HepG2 (cell line): ENCODE measurements at regions not wholly inside any gene's neighbourhood (a gene's known extent, or its start where the extent isn't known, plus 50 kb on each side); places are given as distances from the start of the nearest gene placed in this dataset.
A peak's percentile ranks its signal among the peaks of the same experiment; 100 is the strongest.

Experiments used
- FOXA1 ChIP-seq, 2 experiments: fragments of 450-650 bp in 1 of 2; sonication (generic) in 1 of 2; formaldehyde crosslinking in 1 of 2; IDR thresholded peaks; 2 replicates each; pipeline versions ENCODE4 v1.4.0 to v1.6.1; 2016 to 2020; ENCODE audit warnings: missing genetic modification reagents in 1 of 2
- HDAC2 ChIP-seq: sonication (generic); formaldehyde crosslinking; IDR thresholded peaks from 2 replicates; pipeline ENCODE4 v1.4.0; 2020; ENCODE audit warnings: missing genetic modification reagents
- HMG20A ChIP-seq: IDR thresholded peaks from 2 replicates; pipeline ENCODE4 v1.6.1; 2016; ENCODE audit warnings: borderline replicate concordance
- MAFF ChIP-seq: IDR thresholded peaks from 2 replicates; pipeline ENCODE4 v1.6.1; 2011; ENCODE audit warnings: low read depth, low read length, improper control_type of control experiment
- MAFK ChIP-seq, 2 experiments: IDR thresholded peaks in 1 of 2; conservative IDR thresholded peaks in 1 of 2; 2 replicates each; pipeline ENCODE4 v1.6.1; 2011; ENCODE audit warnings: improper control_type of control experiment in 2 of 2, low read length in 2 of 2
- SMC3 ChIP-seq: IDR thresholded peaks from 2 replicates; pipeline ENCODE4 v1.6.1; 2011; ENCODE audit warnings: low read length, improper control_type of control experiment
- ZNF775 ChIP-seq: sonication (generic); formaldehyde crosslinking; IDR thresholded peaks from 2 replicates; pipeline ENCODE4 v1.4.0; 2020; ENCODE audit warnings: missing genetic modification reagents, mild to moderate bottlenecking, moderate library complexity, borderline replicate concordance
- TF ChIP-seq, protein P1 (sequence below): sonication (generic); formaldehyde crosslinking; IDR thresholded peaks from one replicate; pipeline ENCODE4 v1.5.1; 2020; ENCODE audit warnings: mild to moderate bottlenecking, missing genetic modification reagents; ENCODE audit errors: not compliant biosample characterization
- TF ChIP-seq, protein P2 (sequence below): sonication (generic); formaldehyde crosslinking; conservative IDR thresholded peaks from 2 replicates; pipeline ENCODE4 v1.8.0; 2022; ENCODE audit warnings: missing genetic modification reagents
- TF ChIP-seq, protein P3 (sequence below): sonication (generic); formaldehyde crosslinking; IDR thresholded peaks from 2 replicates; pipeline ENCODE4 v1.4.0; 2020; ENCODE audit warnings: missing genetic modification reagents; ENCODE audit errors: not compliant biosample characterization
- TF ChIP-seq, protein P4 (sequence below): sonication (generic); formaldehyde crosslinking; IDR thresholded peaks from 2 replicates; pipeline ENCODE4 v1.5.0; 2020; ENCODE audit warnings: missing genetic modification reagents

DNA sequence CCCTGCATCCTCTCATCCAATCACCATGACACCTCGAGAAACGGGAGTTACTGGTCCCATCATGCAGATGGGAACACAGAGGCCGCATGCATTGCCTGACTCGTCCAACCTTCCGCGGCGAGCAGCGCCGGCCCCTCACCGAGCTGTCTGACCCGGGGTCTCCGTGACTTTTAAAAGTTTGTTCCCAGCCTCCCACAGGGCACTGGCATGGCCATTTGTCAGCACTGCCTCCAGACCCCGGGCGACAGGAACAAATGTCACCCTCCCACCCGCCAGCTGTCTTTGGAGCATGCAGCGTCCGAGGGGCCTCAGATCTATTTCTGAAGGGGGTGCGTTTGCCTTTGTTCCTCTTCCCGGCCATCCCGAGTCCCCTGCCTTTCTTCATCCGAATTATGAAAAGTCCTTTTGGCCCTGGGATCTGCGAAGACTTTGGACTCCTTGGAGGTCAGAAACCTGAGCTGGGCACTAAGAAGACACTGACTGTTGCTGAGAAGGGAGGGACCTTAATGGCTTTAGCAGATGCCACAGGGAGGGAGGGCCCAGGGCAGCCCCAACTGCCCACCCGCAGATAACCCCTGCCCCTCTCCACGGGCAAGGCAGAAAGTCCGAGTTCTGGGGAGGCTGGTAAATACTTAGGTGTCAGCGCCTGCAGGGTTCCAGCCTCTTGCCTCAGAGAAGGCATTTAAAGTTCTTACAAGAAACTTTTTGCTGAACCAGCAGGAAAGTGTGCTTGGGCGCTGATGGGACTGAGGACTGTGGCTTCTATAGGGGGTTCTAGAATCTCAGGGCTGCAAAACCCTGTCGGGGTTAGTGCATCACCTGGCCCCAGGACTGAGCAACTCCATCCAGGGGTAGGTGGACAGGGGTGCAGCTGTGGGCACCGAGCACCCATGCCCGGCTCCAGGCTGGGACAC lies 348.1 kb downstream of the FOXL1 start (continued):
- TF ChIP-seq, protein P1, sequence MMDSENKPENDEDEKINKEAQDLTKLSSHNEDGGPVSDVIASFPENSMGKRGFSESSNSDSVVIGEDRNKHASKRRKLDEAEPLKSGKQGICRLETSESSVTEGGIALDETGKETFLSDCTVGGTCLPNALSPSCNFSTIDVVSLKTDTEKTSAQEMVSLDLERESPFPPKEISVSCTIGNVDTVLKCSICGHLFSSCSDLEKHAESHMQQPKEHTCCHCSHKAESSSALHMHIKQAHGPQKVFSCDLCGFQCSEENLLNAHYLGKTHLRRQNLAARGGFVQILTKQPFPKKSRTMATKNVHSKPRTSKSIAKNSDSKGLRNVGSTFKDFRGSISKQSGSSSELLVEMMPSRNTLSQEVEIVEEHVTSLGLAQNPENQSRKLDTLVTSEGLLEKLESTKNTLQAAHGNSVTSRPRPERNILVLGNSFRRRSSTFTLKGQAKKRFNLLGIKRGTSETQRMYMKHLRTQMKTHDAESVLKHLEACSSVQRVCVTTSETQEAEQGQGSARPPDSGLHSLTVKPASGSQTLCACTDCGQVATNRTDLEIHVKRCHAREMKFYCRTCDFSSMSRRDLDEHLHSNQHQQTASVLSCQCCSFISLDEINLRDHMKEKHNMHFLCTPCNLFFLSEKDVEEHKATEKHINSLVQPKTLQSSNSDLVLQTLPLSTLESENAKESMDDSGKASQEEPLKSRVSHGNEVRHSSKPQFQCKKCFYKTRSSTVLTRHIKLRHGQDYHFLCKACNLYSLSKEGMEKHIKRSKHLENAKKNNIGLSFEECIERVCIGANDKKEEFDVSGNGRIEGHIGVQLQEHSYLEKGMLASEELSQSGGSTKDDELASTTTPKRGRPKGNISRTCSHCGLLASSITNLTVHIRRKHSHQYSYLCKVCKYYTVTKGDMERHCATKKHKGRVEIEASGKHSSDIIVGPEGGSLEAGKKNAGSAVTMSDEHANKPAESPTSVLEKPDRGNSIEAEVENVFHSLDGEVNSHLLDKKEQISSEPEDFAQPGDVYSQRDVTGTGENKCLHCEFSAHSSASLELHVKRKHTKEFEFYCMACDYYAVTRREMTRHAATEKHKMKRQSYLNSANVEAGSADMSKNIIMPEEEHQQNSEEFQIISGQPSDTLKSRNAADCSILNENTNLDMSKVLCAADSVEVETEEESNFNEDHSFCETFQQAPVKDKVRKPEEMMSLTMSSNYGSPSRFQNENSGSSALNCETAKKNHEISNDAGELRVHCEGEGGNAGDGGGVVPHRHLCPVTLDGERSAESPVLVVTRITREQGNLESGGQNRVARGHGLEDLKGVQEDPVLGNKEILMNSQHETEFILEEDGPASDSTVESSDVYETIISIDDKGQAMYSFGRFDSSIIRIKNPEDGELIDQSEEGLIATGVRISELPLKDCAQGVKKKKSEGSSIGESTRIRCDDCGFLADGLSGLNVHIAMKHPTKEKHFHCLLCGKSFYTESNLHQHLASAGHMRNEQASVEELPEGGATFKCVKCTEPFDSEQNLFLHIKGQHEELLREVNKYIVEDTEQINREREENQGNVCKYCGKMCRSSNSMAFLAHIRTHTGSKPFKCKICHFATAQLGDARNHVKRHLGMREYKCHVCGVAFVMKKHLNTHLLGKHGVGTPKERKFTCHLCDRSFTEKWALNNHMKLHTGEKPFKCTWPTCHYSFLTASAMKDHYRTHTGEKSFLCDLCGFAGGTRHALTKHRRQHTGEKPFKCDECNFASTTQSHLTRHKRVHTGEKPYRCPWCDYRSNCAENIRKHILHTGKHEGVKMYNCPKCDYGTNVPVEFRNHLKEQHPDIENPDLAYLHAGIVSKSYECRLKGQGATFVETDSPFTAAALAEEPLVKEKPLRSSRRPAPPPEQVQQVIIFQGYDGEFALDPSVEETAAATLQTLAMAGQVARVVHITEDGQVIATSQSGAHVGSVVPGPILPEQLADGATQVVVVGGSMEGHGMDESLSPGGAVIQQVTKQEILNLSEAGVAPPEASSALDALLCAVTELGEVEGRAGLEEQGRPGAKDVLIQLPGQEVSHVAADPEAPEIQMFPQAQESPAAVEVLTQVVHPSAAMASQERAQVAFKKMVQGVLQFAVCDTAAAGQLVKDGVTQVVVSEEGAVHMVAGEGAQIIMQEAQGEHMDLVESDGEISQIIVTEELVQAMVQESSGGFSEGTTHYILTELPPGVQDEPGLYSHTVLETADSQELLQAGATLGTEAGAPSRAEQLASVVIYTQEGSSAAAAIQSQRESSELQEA (CRISPR knock-in tag): no peak
- TF ChIP-seq SMC3 (no peak), MAFK (conservative IDR thresholded peaks at IDR 0.05 in 1 of 2, IDR thresholded peaks at IDR 0.05 in 1 of 2; ENCODE audit: low read length in 2 of 2) (peak; percentile 36 to 60; a peak in 3 of 4 replicates), HMG20A (CRISPR knock-in tag) (no peak), ZNF775 (no peak), HDAC2 (CRISPR knock-in tag) (no peak), FOXA1 (IDR thresholded peaks at IDR 0.05) (no peak), FOXA1 (CRISPR knock-in tag; IDR thresholded peaks at IDR 0.05) (no peak), MAFF (peak; percentile 37; the same call in 1 of the 2 replicates)
- TF ChIP-seq, protein P2, sequence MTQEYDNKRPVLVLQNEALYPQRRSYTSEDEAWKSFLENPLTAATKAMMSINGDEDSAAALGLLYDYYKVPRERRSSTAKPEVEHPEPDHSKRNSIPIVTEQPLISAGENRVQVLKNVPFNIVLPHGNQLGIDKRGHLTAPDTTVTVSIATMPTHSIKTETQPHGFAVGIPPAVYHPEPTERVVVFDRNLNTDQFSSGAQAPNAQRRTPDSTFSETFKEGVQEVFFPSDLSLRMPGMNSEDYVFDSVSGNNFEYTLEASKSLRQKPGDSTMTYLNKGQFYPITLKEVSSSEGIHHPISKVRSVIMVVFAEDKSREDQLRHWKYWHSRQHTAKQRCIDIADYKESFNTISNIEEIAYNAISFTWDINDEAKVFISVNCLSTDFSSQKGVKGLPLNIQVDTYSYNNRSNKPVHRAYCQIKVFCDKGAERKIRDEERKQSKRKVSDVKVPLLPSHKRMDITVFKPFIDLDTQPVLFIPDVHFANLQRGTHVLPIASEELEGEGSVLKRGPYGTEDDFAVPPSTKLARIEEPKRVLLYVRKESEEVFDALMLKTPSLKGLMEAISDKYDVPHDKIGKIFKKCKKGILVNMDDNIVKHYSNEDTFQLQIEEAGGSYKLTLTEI (CRISPR knock-in tag): no peak
- TF ChIP-seq, protein P3, sequence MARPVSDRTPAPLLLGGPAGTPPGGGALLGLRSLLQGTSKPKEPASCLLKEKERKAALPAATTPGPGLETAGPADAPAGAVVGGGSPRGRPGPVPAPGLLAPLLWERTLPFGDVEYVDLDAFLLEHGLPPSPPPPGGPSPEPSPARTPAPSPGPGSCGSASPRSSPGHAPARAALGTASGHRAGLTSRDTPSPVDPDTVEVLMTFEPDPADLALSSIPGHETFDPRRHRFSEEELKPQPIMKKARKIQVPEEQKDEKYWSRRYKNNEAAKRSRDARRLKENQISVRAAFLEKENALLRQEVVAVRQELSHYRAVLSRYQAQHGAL (CRISPR knock-in tag): no peak
- TF ChIP-seq, protein P4, sequence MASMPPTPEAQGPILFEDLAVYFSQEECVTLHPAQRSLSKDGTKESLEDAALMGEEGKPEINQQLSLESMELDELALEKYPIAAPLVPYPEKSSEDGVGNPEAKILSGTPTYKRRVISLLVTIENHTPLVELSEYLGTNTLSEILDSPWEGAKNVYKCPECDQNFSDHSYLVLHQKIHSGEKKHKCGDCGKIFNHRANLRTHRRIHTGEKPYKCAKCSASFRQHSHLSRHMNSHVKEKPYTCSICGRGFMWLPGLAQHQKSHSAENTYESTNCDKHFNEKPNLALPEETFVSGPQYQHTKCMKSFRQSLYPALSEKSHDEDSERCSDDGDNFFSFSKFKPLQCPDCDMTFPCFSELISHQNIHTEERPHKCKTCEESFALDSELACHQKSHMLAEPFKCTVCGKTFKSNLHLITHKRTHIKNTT: no peak
